Central memory CD8-positive, alpha-beta T cell (primary cell): ENCODE measurements at regions not wholly inside any gene's neighbourhood (a gene's known extent, or its start where the extent isn't known, plus 50 kb on each side); places are given as distances from the start of the nearest gene placed in this dataset.

Experiments used
- ATAC-seq: fragments of 150-1000 bp; cut with Tn5 transposase; replicated peaks from 2 replicates; pipeline ENCODE4 v1.10.0; 2022; ENCODE audit warnings: mild to moderate bottlenecking, moderate FRiP score, moderate number of reproducible peaks; ENCODE audit not compliant: poor library complexity, severe bottlenecking; ENCODE audit errors: extremely low read depth
- DNase-seq, 2 donors: peaks; one replicate each; pipeline ENCODE4 v3.0.0; 2021; ENCODE audit warnings: low spot score in 2 of 2
- H3K27ac Mint-ChIP-seq: one replicate; pipeline ENCODE4 v1.8.0; 2022; ENCODE audit warnings: low read depth, mild to moderate bottlenecking, moderate library complexity, mixed read lengths
- H3K27me3 Mint-ChIP-seq: one replicate; pipeline ENCODE4 v1.8.0; 2022; ENCODE audit warnings: mixed read lengths
- H3K36me3 Mint-ChIP-seq: one replicate; pipeline ENCODE4 v1.8.0; 2022; ENCODE audit warnings: mild to moderate bottlenecking, moderate library complexity, mixed read lengths; ENCODE audit not compliant: insufficient read depth
- H3K4me1 Mint-ChIP-seq: one replicate; pipeline ENCODE4 v1.8.0; 2022; ENCODE audit warnings: mixed read lengths
- H3K4me3 Mint-ChIP-seq: one replicate; pipeline ENCODE4 v1.8.0; 2022; ENCODE audit warnings: mild to moderate bottlenecking, moderate library complexity, mixed read lengths
- H3K9me3 Mint-ChIP-seq: one replicate; pipeline ENCODE4 v1.8.0; 2022; ENCODE audit warnings: mixed read lengths

GRCh38 chr7:22962775-22963350 lies 51.1 kb downstream of the HYCC1 start:
- ATAC-seq (no peak), DNase-seq (no peak)
- Mint-ChIP-seq H3K27ac (no peak overlapping the region), H3K9me3 (no peaks in the 10 kb centered on the region), H3K36me3 (peaks cover 3% of the 10 kb centered on the region), H3K27me3 (no peaks in the 10 kb centered on the region), H3K4me1 (no peaks in the 10 kb centered on the region), H3K4me3 (no peak overlapping the region)

GRCh38 chr7:22958742-22959141 lies 55.2 kb downstream of the HYCC1 start:
- H3K9me3 Mint-ChIP-seq = no peaks in the 10 kb centered on the region
- no peak for ATAC-seq
- H3K36me3 Mint-ChIP-seq = peaks cover 8% of the 10 kb centered on the region
- H3K4me3 Mint-ChIP-seq = no peak overlapping the region
- H3K27ac Mint-ChIP-seq = no peak overlapping the region
- H3K27me3 Mint-ChIP-seq = no peaks in the 10 kb centered on the region
- DNase-seq = no peak
- no peaks in the 10 kb centered on the region for H3K4me1 Mint-ChIP-seq

GRCh38 chr7:22954251-22954650 lies 59.7 kb downstream of the HYCC1 start:
- Mint-ChIP-seq H3K9me3 (no peaks in the 10 kb centered on the region), H3K27ac (no peak overlapping the region), H3K4me3 (no peak overlapping the region), H3K4me1 (no peaks in the 10 kb centered on the region), H3K36me3 (peaks cover 7% of the 10 kb centered on the region), H3K27me3 (no peaks in the 10 kb centered on the region)
- ATAC-seq = no peak
- DNase-seq = no peak

GRCh38 chr7:22952306-22953015 lies 61.5 kb downstream of the HYCC1 start:
- Mint-ChIP-seq H3K27ac (no peak overlapping the region), H3K4me1 (no peaks in the 10 kb centered on the region), H3K36me3 (peaks cover 7% of the 10 kb centered on the region), H3K27me3 (no peaks in the 10 kb centered on the region), H3K9me3 (no peaks in the 10 kb centered on the region), H3K4me3 (no peak overlapping the region)
- no peak for ATAC-seq
- no peak for DNase-seq

- no peak overlapping the region for H3K4me3 Mint-ChIP-seq
- H3K27me3 Mint-ChIP-seq = no peaks in the 10 kb centered on the region
- no peak overlapping the region for H3K27ac Mint-ChIP-seq
- peaks cover 4% of the 10 kb centered on the region for H3K36me3 Mint-ChIP-seq
- no peak for ATAC-seq
- no peaks in the 10 kb centered on the region for H3K4me1 Mint-ChIP-seq
- H3K9me3 Mint-ChIP-seq = no peaks in the 10 kb centered on the region
- no peak for DNase-seq
Observed at GRCh38 chr7:22949944-22950343, 64.0 kb downstream of the HYCC1 start.

GRCh38 chr7:22949221-22949620 lies 64.7 kb downstream of the HYCC1 start:
- no peak overlapping the region for H3K4me3 Mint-ChIP-seq
- peaks cover 4% of the 10 kb centered on the region for H3K36me3 Mint-ChIP-seq
- H3K9me3 Mint-ChIP-seq = no peaks in the 10 kb centered on the region
- DNase-seq = no peak
- H3K27me3 Mint-ChIP-seq = no peaks in the 10 kb centered on the region
- no peaks in the 10 kb centered on the region for H3K4me1 Mint-ChIP-seq
- ATAC-seq = no peak
- no peak overlapping the region for H3K27ac Mint-ChIP-seq

- Mint-ChIP-seq H3K9me3 (no peaks in the 10 kb centered on the region), H3K4me3 (no peak overlapping the region), H3K27ac (no peak overlapping the region), H3K36me3 (peaks cover 4% of the 10 kb centered on the region), H3K27me3 (no peaks in the 10 kb centered on the region), H3K4me1 (no peaks in the 10 kb centered on the region)
- ATAC-seq = no peak
- DNase-seq = no peak
Observed at GRCh38 chr7:22948770-22949169, 65.2 kb downstream of the HYCC1 start.

GRCh38 chr7:22945584-22945983 lies 68.3 kb downstream of the HYCC1 start:
- no peaks in the 10 kb centered on the region for H3K4me1 Mint-ChIP-seq
- H3K4me3 Mint-ChIP-seq = no peak overlapping the region
- ATAC-seq (no peak), DNase-seq (no peak)
- H3K9me3 Mint-ChIP-seq = no peaks in the 10 kb centered on the region
- peaks cover 2% of the 10 kb centered on the region for H3K36me3 Mint-ChIP-seq
- H3K27me3 Mint-ChIP-seq = no peaks in the 10 kb centered on the region
- H3K27ac Mint-ChIP-seq = no peak overlapping the region

- Mint-ChIP-seq H3K27ac (no peak overlapping the region), H3K36me3 (peaks cover 2% of the 10 kb centered on the region), H3K4me3 (no peak overlapping the region), H3K4me1 (no peaks in the 10 kb centered on the region), H3K9me3 (no peaks in the 10 kb centered on the region), H3K27me3 (no peaks in the 10 kb centered on the region)
- ATAC-seq = no peak
- no peak for DNase-seq
Observed at GRCh38 chr7:22944510-22944909, 69.4 kb downstream of the HYCC1 start.

GRCh38 chr7:22944022-22944421 lies 69.9 kb downstream of the HYCC1 start:
- no peaks in the 10 kb centered on the region for H3K4me1 Mint-ChIP-seq
- DNase-seq (no peak), ATAC-seq (no peak)
- no peaks in the 10 kb centered on the region for H3K9me3 Mint-ChIP-seq
- peaks cover 2% of the 10 kb centered on the region for H3K36me3 Mint-ChIP-seq
- H3K27me3 Mint-ChIP-seq = no peaks in the 10 kb centered on the region
- no peak overlapping the region for H3K4me3 Mint-ChIP-seq
- no peak overlapping the region for H3K27ac Mint-ChIP-seq

GRCh38 chr7:22942191-22942590 lies 71.7 kb downstream of the HYCC1 start:
- DNase-seq (no peak), ATAC-seq (no peak)
- Mint-ChIP-seq H3K36me3 (peaks cover 2% of the 10 kb centered on the region), H3K4me1 (no peaks in the 10 kb centered on the region), H3K4me3 (no peak overlapping the region), H3K27me3 (no peaks in the 10 kb centered on the region), H3K9me3 (no peaks in the 10 kb centered on the region), H3K27ac (no peak overlapping the region)

GRCh38 chr7:22939842-22940241 lies 74.1 kb downstream of the HYCC1 start:
- no peak for ATAC-seq
- no peaks in the 10 kb centered on the region for H3K9me3 Mint-ChIP-seq
- no peaks in the 10 kb centered on the region for H3K27me3 Mint-ChIP-seq
- H3K36me3 Mint-ChIP-seq = no peaks in the 10 kb centered on the region
- no peak for DNase-seq
- no peak overlapping the region for H3K27ac Mint-ChIP-seq
- H3K4me3 Mint-ChIP-seq = no peak overlapping the region
- no peaks in the 10 kb centered on the region for H3K4me1 Mint-ChIP-seq

- Mint-ChIP-seq H3K36me3 (no peaks in the 10 kb centered on the region), H3K27me3 (no peaks in the 10 kb centered on the region), H3K9me3 (no peaks in the 10 kb centered on the region), H3K4me3 (no peak overlapping the region), H3K27ac (no peak overlapping the region), H3K4me1 (no peaks in the 10 kb centered on the region)
- no peak for DNase-seq
- no peak for ATAC-seq
Observed at GRCh38 chr7:22937946-22938345, 76.0 kb downstream of the HYCC1 start.
